GM21423 (cell line): ENCODE measurements at regions not wholly inside any gene's neighbourhood (a gene's known extent, or its start where the extent isn't known, plus 50 kb on each side); places are given as distances from the start of the nearest gene placed in this dataset.

Experiments used
- ATAC-seq: cut with Tn5 transposase; IDR thresholded peaks from one replicate; pipeline ENCODE4 v1.9.1; 2021; ENCODE audit warnings: mild to moderate bottlenecking, moderate library complexity; ENCODE audit not compliant: unreplicated experiment

DNA sequence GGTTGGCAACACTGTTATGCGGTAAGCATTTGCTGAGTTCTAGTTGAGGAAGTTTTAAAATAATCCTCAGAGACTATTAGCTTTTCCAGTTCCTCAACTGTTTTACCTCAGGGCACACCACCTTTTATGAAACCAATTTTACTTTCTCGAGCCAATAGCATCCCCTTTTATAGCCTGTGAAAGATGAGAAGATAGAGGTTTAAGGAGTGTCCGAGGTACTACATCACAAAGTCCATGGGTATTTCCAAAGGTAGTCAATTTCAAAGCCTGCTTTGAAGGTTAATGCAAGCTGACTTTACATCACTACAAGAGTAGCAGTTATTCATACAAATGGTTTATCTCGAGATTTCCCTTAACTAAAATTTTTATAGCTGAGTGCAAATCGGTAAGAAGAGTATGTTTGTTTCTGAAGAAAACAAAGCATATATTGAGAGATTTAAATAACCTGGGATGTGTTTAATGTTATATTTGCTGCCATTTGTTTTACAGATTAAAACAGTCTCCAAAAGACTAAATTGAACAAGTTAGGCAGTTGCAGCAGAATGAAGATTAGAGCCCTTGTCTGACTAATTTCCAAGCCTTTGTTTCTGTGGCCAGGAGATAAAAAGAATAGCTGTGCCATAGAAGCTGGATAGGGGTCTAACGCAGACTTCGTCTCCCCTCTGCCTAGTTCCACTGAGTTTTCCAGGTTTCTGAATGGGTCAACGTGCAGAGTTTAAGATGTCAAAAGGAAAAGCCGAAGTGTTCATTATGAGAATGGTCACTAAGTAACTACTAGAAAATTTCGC lies 74.7 kb upstream of the TRPC4 start:
- no peak for ATAC-seq

DNA sequence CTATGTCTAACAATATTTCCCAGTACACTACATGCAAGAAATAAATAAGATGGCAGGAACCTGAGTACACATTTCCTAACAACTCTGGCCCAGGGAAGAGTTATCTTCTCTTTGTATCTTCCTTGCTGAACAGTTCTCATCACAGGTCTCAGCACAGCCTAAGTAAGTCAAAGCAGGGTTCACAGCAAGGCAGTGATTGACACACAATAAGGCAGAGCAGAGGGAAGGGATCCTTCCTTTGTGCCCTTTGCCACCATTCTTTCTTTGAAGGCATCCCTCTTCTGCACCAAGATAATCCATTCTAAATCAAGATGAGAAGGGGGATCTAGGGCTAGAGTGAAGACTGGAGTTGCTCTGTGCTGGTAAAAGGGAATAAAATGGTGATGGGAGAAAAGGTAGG lies 73.4 kb upstream of the TRPC4 start:
- ATAC-seq = no peak

DNA sequence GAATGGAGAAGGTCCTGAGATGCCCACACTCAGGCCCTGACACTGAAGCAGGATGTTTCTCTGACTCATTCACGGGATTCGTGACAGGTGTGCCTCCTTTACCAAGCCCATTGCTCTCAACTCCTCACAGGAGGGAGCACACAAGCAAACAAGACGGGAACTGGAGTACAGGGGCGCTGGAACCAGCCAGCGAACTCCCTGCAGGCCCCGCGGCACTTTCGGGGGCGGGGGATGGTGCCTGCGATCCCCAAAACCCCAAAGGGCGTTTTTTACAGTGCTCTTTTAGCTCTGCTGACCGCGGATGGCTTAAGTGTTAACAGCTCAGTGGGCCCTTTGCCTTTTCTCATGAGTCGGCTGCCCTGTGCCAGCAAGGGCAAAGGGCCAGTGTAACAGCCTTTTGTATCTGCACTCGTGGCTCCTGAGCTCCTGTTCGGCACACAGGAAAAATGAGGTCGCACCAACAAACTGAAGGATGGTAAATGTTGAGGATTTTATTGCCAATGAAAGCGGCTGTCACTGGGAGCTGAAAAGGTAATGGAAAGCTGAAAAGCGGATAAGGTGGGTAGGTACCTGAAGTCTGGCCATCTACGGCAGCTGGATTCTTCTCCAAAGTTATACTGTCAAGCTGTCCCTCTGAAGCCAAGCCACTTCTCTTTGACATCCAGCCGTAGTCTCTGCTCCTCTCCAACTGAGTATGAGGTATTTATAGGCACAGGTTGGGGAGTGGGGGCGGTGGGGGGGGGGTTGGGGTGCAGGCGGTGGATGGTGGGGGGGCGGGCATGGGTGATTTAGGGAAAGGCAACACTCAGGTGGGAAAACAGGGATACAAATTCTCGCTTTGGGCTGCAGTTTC lies 65.0 kb upstream of the TRPC4 start:
- no peak for ATAC-seq

DNA sequence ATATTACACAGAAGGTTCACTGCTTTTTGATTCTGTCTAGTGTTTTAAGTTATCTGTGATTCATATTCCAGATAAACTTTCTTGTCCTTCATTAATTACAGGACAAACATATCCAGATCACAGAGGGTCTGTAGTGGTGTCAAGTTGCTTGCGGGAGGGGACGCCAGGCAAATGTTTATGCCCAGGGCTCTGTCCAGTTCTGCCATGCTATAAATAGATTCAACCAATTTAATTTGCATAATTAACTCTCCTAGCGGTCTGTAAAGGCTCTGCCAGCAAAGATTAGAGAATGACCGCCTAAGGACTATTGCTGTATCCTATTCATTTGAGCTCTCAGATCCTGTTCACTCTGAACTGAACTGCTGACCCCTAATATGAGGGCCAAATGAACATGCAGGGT lies 59.7 kb upstream of the TRPC4 start:
- ATAC-seq = no peak

DNA sequence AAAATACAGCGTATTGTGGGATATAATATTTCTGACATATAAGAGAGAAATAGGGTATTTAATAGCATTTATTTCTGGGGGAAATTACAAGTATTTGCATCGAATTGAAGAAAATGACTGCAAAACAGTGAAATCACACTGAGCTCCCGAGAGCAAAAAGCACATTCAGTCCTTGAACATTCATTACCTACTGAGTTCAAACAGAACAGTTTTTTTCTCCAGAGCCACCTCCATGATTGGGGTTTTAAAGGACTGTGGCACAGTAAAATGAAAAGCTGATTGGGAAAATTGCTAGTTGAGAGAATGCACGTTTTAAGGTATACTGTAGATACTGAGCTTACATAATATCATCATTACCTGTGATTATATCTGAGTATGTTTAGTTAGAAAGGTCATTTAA lies 58.0 kb upstream of the TRPC4 start:
- no peak for ATAC-seq

DNA sequence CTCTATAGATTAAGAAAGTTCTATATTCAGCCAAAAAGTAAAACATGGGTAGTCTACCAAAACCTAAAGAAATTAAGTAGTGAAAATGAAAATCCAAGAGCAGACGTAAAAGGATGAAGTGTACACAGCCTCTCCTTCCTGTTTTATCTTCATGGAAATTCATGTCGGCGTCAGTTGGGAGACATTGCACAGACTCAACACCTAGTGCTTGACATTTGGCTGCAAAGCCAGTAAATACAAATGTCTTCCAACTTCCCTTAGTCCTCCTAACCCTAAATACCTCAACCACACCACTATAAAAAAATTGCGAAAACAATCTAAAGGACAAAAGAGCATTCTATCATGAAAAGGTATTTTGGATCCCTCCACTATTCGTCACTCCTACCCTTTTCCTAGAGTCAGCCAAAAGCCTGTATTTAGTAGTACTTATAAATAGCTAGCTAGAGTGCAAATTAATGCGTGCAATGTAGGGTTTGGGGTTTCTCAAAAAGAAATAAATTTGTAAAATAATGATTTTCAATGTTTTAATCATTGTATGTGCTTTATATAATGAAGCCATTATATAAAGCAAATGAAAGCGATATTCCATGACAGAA lies 56.4 kb upstream of the TRPC4 start:
- no peak for ATAC-seq

DNA sequence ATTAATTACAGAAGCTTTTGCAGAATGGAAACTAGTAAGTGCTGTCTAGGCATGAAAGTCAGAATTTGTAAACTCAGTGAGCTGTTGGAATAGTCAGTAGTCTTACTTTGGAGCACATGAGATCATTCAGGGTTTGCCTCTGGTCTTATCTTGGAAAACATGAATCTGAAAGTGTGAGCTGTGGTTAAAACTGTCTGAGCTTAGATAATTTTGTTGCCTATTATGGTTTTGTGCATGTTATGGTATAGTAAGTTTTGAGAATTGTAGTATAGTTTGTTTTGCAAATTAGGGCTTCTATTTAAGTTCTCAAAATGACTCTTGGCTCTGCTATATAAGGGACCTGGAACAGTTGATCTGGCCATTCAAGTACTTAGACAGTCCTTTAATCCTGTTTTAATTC lies 53.7 kb upstream of the TRPC4 start:
- no peak for ATAC-seq

DNA sequence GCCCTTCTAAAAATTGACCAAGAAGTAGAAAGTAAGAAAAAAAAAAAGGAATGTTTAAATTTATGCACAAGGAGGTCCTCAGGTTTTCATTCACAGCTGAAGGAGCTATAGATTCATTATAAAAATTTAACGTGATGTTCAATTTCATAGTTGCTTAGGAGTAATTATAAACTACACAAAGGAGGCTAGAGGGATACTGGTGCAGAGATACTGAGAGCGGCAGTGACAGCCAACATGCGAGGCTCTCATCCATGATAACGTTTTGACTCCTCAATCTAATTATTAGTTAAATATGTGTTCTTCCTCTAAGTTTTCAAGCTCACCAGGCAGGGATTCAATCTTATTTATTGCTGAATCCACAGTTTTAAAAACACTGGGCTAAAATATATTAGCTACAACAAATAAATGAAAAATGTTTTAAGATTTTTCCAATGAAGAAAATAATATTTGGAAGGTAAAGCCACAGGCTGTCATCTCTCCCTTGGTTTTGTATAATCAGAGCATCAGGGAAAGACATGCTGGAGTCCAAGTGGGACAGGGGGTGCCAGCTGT lies 49.8 kb upstream of the TRPC4 start:
- ATAC-seq = no peak
